ENCODE measurements at regions not wholly inside any gene's neighbourhood (a gene's known extent, or its start where the extent isn't known, plus 50 kb on each side); places are given as distances from the start of the nearest gene placed in this dataset.

DNA sequence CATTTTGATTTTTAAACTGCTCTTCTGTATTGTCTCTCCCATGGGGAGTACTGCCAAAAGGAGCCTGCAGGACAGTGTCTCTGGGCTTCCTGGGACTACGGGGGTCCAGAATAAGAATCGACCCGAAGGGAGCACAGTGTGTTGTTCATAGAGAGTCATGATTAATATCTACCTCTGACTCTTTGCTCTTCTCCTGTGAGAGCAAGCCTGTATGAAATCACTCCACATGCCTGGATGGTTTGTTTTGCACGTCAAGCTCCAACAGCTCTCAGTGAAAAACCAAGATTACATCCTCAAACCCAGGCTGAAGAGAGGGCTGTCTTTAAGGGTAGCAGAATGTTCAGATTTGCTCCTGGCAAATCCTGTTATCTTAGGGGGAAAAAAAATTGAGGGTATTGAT, 1860.0 kb upstream of the WWC1 start:
- TF ChIP-seq, protein P1, sequence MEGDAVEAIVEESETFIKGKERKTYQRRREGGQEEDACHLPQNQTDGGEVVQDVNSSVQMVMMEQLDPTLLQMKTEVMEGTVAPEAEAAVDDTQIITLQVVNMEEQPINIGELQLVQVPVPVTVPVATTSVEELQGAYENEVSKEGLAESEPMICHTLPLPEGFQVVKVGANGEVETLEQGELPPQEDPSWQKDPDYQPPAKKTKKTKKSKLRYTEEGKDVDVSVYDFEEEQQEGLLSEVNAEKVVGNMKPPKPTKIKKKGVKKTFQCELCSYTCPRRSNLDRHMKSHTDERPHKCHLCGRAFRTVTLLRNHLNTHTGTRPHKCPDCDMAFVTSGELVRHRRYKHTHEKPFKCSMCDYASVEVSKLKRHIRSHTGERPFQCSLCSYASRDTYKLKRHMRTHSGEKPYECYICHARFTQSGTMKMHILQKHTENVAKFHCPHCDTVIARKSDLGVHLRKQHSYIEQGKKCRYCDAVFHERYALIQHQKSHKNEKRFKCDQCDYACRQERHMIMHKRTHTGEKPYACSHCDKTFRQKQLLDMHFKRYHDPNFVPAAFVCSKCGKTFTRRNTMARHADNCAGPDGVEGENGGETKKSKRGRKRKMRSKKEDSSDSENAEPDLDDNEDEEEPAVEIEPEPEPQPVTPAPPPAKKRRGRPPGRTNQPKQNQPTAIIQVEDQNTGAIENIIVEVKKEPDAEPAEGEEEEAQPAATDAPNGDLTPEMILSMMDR (IDR thresholded peaks at IDR 0.05 in 4 of 5, conservative IDR thresholded peaks at IDR 0.05 in 1 of 5) = no peak
- no peak for TF ChIP-seq POLR2A (IDR thresholded peaks at IDR 0.05)

All from gastrocnemius medialis (tissue), 4 donors.